GM12878 (cell line): ENCODE measurements at regions not wholly inside any gene's neighbourhood (a gene's known extent, or its start where the extent isn't known, plus 50 kb on each side); places are given as distances from the start of the nearest gene placed in this dataset.

Source experiments
- ATAC-seq: fragments of 200-7000 bp; cut with Tn5 transposase; 3 replicates; pipeline ENCODE4 v1.9.1; 2020; ENCODE audit warnings: mild to moderate bottlenecking, moderate library complexity
- BruUV-seq: library from RNA; stranded (reverse); fragments of 400-500 nt; replicated peaks from 2 replicates; lab custom pipeline; 2021; lab: Mats Ljungman, UMichigan
- CTCF ChIA-PET: fragments of 300-600 bp; sonication (Branson Sonifier 250); formaldehyde crosslinking; extraction: SDS; loops from one replicate; lab custom pipeline; 2021; ENCODE audit warnings: inconsistent platforms; lab: Yijun Ruan, JAX
- POLR2A ChIA-PET: fragments of 350-600 bp; formaldehyde crosslinking; extraction: SDS; loops from one replicate; lab custom pipeline; 2021; ENCODE audit warnings: inconsistent platforms; lab: Charles Lee
- RAD21 ChIA-PET: fragments of 300-600 bp; sonication (Branson Sonifier 250); formaldehyde crosslinking; loops from one replicate; lab custom pipeline; 2023; ENCODE audit warnings: antibody characterized with exemption; ENCODE audit not compliant: unreplicated experiment; lab: Charles Lee
- SMC1A ChIA-PET: fragments of 300-600 bp; sonication (Branson Sonifier 250); formaldehyde crosslinking; loops from one replicate; lab custom pipeline; 2023; ENCODE audit not compliant: unreplicated experiment, uncharacterized antibody; lab: Charles Lee
- DNase-seq: peaks from one replicate; pipeline ENCODE4 v3.0.0-alpha.2; 2011; ENCODE audit warnings: low read depth, low spot score
- FAIRE-seq: peaks from 3 replicates; lab custom pipeline; 2011; peaks lifted over from hg19 to GRCh38; lab: Jason Lieb, UNC
- H2AFZ ChIP-seq: 2 replicates; pipeline ENCODE4 v1.6.0; 2011; ENCODE audit warnings: low read depth, low read length, control low read depth; ENCODE audit not compliant: control insufficient read depth
- H3K27ac ChIP-seq: 2 replicates; pipeline ENCODE4 v1.5.1; 2011; ENCODE audit warnings: control low read depth; ENCODE audit not compliant: control insufficient read depth, insufficient read depth
- H3K27me3 ChIP-seq, 2 experiments: replicated peaks in 1 of 2; 2 replicates each; pipeline versions ENCODE4 v1.6.0 to v1.6.1; 2011; ENCODE audit warnings: low read length in 1 of 2; ENCODE audit not compliant: control insufficient read depth in 2 of 2, insufficient read depth in 2 of 2
- H3K36me3 ChIP-seq, 2 experiments: 2 replicates each; pipeline ENCODE4 v1.5.1; 2011; ENCODE audit warnings: low read length in 1 of 2; ENCODE audit not compliant: control insufficient read depth in 2 of 2, insufficient read depth in 2 of 2
- H3K4me1 ChIP-seq: 2 replicates; pipeline ENCODE4 v1.6.1; 2011; ENCODE audit warnings: mild to moderate bottlenecking, low read length, moderate library complexity, mixed read lengths; ENCODE audit not compliant: control insufficient read depth, insufficient read depth
- H3K4me2 ChIP-seq: 2 replicates; pipeline ENCODE4 v1.6.0; 2011; ENCODE audit warnings: control low read depth; ENCODE audit not compliant: control insufficient read depth, insufficient read depth
- H3K4me3 ChIP-seq: fragments of 200-600 bp; sonication (generic); 2 replicates; pipeline ENCODE4 v1.5.1; 2016
- H3K79me2 ChIP-seq: 2 replicates; pipeline ENCODE4 v1.6.0; 2011; ENCODE audit warnings: low read length; ENCODE audit not compliant: control insufficient read depth, insufficient read depth
- H3K9ac ChIP-seq: 2 replicates; pipeline ENCODE4 v1.8.0; 2011; ENCODE audit warnings: low read length, control low read depth, mixed read lengths; ENCODE audit not compliant: control insufficient read depth, insufficient read depth
- H3K9me3 ChIP-seq: replicated peaks from 3 replicates; pipeline ENCODE4 v1.5.1; 2011; ENCODE audit warnings: mild to moderate bottlenecking, low read length; ENCODE audit not compliant: control insufficient read depth, insufficient read depth
- H4K20me1 ChIP-seq: 2 replicates; pipeline ENCODE4 v1.6.0; 2011; ENCODE audit not compliant: control insufficient read depth, insufficient read depth
- ASH2L ChIP-seq: fragments of 300-600, 200-600 bp; sonication (generic); IDR thresholded peaks from 2 replicates; pipeline ENCODE4 v1.6.1; 2017; ENCODE audit warnings: low read depth, mild to moderate bottlenecking, borderline replicate concordance
- BCL3 ChIP-seq: IDR thresholded peaks from 2 replicates; pipeline ENCODE4 v1.6.1; 2011; ENCODE audit warnings: borderline replicate concordance, low read depth, mild to moderate bottlenecking, moderate library complexity, low read length; ENCODE audit not compliant: insufficient read depth, poor library complexity, severe bottlenecking
- ESRRA ChIP-seq: IDR thresholded peaks from 2 replicates; pipeline ENCODE4 v1.6.1; 2012; ENCODE audit warnings: mild to moderate bottlenecking, low read length, improper control_type of control experiment
- HDAC2 ChIP-seq: fragments of 200-600 bp; sonication (generic); IDR thresholded peaks from 2 replicates; pipeline ENCODE4 v1.6.1; 2017
- HDAC6 ChIP-seq: fragments of 200-600 bp; sonication (generic); IDR thresholded peaks from one replicate; pipeline ENCODE4 v1.8.0; 2017; ENCODE audit warnings: antibody characterized with exemption; ENCODE audit not compliant: unreplicated experiment
- JUNB ChIP-seq: IDR thresholded peaks from 2 replicates; pipeline ENCODE4 v1.6.1; 2016; ENCODE audit warnings: antibody characterized with exemption, mild to moderate bottlenecking
- MAX ChIP-seq: IDR thresholded peaks from 2 replicates; pipeline ENCODE4 v1.6.1; 2012; ENCODE audit warnings: low read depth, low read length, improper control_type of control experiment
- NR2F1 ChIP-seq: fragments of 450-650 bp; conservative IDR thresholded peaks from 2 replicates; pipeline ENCODE4 v1.6.1; 2017; ENCODE audit warnings: mild to moderate bottlenecking
- POLR2A ChIP-seq: IDR thresholded peaks from 2 replicates; pipeline ENCODE4 v1.6.1; 2011; ENCODE audit warnings: low read depth, mild to moderate bottlenecking, low read length
- SUPT20H ChIP-seq: IDR thresholded peaks from 2 replicates; pipeline ENCODE4 v1.6.1; 2011; ENCODE audit warnings: low read depth, mild to moderate bottlenecking, low read length, moderate library complexity, borderline replicate concordance; ENCODE audit not compliant: control insufficient read depth
- WGBS: methylation state at CpG from one replicate; pipeline ENCODE4 v1.1.6; 2016; ENCODE audit warnings: low lambda C conversion rate; ENCODE audit not compliant: insufficient replicate concordance, insufficient coverage; ENCODE audit errors: missing lambda C conversion rate; 5-methylcytosine and 5-hydroxymethylcytosine counted together
- in situ Hi-C: fragments of 300-500 bp; cut with MboI; formaldehyde crosslinking; loops from 9 replicates; pipeline ENCODE4 v1.14.3; 2018; ENCODE audit warnings: mixed read lengths
- intact Hi-C: fragments of 100-400 bp; cut with micrococcal nuclease; formaldehyde crosslinking; loops from one replicate; pipeline ENCODE4 v1.14.2; 2022; ENCODE audit not compliant: unreplicated experiment
- TF ChIP-seq, protein P1 (sequence below): fragments of 450-650 bp; IDR thresholded peaks from 2 replicates; pipeline ENCODE4 v1.6.1; 2014; ENCODE audit warnings: mild to moderate bottlenecking
- TF ChIP-seq, protein P2 (sequence below): fragments of 450-650 bp; IDR thresholded peaks from 2 replicates; pipeline ENCODE4 v1.6.1; 2017; ENCODE audit warnings: borderline replicate concordance
- TF ChIP-seq, protein P3 (sequence below): IDR thresholded peaks from 2 replicates; pipeline ENCODE4 v1.6.1; 2012; ENCODE audit warnings: improper control_type of control experiment, low read depth, low read length; ENCODE audit not compliant: insufficient replicate concordance

DNA sequence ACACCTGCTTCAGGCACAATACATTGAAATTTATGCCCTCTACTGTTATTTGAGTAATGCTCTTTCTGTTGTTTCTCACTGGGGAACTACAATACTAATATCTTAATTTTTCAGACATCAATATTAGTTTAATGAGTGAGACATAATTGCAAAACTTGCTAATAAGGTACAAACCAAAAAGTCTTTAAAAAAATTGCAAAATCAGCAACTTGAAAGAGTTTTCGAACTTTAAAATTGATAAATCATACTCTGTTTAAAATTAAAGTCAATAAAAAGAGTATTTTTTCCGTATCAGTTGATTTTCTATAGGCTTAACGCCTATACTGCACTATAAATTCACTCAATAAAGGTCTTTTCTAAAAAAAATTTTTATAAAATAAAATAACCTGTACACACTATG lies 1735.9 kb upstream of the SEL1L start:
- in situ Hi-C loops = no loop called here
- Histone ChIP-seq H3K27me3 (no peaks in the 10 kb centered on the region), H3K4me2 (no peak overlapping the region), H3K4me3 (no peak overlapping the region), H3K9ac (no peak overlapping the region), H3K79me2 (no peaks in the 10 kb centered on the region), H4K20me1 (no peaks in the 10 kb centered on the region), H3K36me3 (no peaks in the 10 kb centered on the region), H2AFZ (no peak overlapping the region), H3K9me3 (no peaks in the 10 kb centered on the region), H3K4me1 (no peaks in the 10 kb centered on the region), H3K27ac (no peak overlapping the region)
- BruUV-seq = no TSS peak
- ChIA-PET CTCF (no interaction called here), SMC1A (no interaction called here), POLR2A (no interaction called here), RAD21 (no interaction called here)
- no peak for TF ChIP-seq NR2F1
- TF ChIP-seq, protein P1, sequence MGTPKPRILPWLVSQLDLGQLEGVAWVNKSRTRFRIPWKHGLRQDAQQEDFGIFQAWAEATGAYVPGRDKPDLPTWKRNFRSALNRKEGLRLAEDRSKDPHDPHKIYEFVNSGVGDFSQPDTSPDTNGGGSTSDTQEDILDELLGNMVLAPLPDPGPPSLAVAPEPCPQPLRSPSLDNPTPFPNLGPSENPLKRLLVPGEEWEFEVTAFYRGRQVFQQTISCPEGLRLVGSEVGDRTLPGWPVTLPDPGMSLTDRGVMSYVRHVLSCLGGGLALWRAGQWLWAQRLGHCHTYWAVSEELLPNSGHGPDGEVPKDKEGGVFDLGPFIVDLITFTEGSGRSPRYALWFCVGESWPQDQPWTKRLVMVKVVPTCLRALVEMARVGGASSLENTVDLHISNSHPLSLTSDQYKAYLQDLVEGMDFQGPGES = no peak
- TF ChIP-seq, protein P2, sequence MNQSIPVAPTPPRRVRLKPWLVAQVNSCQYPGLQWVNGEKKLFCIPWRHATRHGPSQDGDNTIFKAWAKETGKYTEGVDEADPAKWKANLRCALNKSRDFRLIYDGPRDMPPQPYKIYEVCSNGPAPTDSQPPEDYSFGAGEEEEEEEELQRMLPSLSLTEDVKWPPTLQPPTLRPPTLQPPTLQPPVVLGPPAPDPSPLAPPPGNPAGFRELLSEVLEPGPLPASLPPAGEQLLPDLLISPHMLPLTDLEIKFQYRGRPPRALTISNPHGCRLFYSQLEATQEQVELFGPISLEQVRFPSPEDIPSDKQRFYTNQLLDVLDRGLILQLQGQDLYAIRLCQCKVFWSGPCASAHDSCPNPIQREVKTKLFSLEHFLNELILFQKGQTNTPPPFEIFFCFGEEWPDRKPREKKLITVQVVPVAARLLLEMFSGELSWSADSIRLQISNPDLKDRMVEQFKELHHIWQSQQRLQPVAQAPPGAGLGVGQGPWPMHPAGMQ = no peak
- TF ChIP-seq ESRRA = no peak
- no peak for TF ChIP-seq JUNB
- TF ChIP-seq HDAC6 = no peak
- no peak for TF ChIP-seq ASH2L
- no peak for TF ChIP-seq HDAC2
- TF ChIP-seq POLR2A = no peak
- no peak for TF ChIP-seq SUPT20H
- TF ChIP-seq, protein P3, sequence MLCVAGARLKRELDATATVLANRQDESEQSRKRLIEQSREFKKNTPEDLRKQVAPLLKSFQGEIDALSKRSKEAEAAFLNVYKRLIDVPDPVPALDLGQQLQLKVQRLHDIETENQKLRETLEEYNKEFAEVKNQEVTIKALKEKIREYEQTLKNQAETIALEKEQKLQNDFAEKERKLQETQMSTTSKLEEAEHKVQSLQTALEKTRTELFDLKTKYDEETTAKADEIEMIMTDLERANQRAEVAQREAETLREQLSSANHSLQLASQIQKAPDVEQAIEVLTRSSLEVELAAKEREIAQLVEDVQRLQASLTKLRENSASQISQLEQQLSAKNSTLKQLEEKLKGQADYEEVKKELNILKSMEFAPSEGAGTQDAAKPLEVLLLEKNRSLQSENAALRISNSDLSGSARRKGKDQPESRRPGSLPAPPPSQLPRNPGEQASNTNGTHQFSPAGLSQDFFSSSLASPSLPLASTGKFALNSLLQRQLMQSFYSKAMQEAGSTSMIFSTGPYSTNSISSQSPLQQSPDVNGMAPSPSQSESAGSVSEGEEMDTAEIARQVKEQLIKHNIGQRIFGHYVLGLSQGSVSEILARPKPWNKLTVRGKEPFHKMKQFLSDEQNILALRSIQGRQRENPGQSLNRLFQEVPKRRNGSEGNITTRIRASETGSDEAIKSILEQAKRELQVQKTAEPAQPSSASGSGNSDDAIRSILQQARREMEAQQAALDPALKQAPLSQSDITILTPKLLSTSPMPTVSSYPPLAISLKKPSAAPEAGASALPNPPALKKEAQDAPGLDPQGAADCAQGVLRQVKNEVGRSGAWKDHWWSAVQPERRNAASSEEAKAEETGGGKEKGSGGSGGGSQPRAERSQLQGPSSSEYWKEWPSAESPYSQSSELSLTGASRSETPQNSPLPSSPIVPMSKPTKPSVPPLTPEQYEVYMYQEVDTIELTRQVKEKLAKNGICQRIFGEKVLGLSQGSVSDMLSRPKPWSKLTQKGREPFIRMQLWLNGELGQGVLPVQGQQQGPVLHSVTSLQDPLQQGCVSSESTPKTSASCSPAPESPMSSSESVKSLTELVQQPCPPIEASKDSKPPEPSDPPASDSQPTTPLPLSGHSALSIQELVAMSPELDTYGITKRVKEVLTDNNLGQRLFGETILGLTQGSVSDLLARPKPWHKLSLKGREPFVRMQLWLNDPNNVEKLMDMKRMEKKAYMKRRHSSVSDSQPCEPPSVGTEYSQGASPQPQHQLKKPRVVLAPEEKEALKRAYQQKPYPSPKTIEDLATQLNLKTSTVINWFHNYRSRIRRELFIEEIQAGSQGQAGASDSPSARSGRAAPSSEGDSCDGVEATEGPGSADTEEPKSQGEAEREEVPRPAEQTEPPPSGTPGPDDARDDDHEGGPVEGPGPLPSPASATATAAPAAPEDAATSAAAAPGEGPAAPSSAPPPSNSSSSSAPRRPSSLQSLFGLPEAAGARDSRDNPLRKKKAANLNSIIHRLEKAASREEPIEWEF = no peak
- no peak for TF ChIP-seq MAX
- no peak for TF ChIP-seq BCL3
- no peak for ATAC-seq
- DNase-seq = no peak
- intact Hi-C loops = no loop called here
- no peak for FAIRE-seq
- 0% methylated on average over 3 of the region's 3 CpGs for WGBS
